ENCODE measurements at regions not wholly inside any gene's neighbourhood (a gene's known extent, or its start where the extent isn't known, plus 50 kb on each side); places are given as distances from the start of the nearest gene placed in this dataset.

DNA sequence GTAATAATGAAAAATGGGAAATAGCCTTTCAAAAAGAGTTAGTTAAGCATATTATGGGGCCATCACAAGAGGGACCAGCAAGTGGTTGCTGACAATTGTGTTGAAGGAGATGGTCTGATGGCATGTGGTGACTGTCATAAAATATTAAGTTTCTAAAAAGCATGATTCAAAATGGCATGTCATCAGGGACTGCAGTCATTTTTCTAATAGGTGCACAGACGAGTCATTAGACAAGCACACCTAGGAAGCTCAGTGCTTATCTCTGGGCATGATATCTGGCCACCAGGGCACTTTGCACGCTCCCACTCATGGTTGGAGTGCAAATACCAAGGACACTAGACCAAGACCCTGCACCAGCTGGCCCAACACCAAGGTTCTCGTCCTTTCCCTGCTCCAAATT, 226.5 kb downstream of the ANKRD60 start:
- Histone ChIP-seq H3K9me3 (replicated peaks) (no peaks in the 10 kb centered on the region), H3K4me3 (no peak overlapping the region), H3K36me3 (no peaks in the 10 kb centered on the region), H3K27me3 (ENCODE audit: low read depth) (peaks cover 16% of the 10 kb centered on the region), H3K27ac (replicated peaks) (no peak overlapping the region), H3K4me1 (peaks cover 21% of the 10 kb centered on the region)
- no peak for DNase-seq
- TF ChIP-seq CTCF (IDR thresholded peaks at IDR 0.05; ENCODE audit: borderline replicate concordance) = no peak
- intact Hi-C loops (cut with micrococcal nuclease) = no loop called here

- H3K9me3 ChIP-seq (replicated peaks) = no peaks in the 10 kb centered on the region
- intact Hi-C loops (cut with micrococcal nuclease) = no loop called here
- TF ChIP-seq CTCF (IDR thresholded peaks at IDR 0.05; ENCODE audit: borderline replicate concordance) = no peak
- H3K27ac ChIP-seq (replicated peaks) = no peak overlapping the region
- DNase-seq = peak; percentile 41
- H3K4me3 ChIP-seq = no peak overlapping the region
- peaks cover 21% of the 10 kb centered on the region for H3K4me1 ChIP-seq
- no peaks in the 10 kb centered on the region for H3K36me3 ChIP-seq
- peaks cover 16% of the 10 kb centered on the region for H3K27me3 ChIP-seq (ENCODE audit: low read depth)
These were observed 227.1 kb downstream of the ANKRD60 start for GRCh38 chr20:58001381-58001780.

DNA sequence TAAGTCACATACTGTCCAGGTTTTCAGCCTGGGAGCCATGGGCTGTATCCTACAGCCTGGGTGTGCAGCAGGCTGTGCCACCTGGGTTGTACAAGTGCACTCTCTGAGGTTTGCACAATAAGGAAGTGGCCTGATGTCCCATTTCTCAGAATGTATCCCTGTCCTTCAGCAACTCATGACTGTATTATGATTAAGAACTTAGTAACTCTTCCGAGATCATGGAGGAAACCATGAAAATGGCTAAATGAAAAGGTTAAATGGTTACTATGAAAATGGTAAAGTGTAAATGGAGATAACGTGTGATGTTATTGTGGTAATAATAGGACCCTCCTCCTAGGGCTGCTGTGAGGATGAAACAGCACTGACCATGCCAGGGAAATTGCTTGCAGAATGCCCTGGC, 227.6 kb downstream of the ANKRD60 start:
- Histone ChIP-seq H3K4me1 (peaks cover 25% of the 10 kb centered on the region), H3K9me3 (replicated peaks) (no peaks in the 10 kb centered on the region), H3K27me3 (ENCODE audit: low read depth) (peaks cover 16% of the 10 kb centered on the region), H3K27ac (replicated peaks) (no peak overlapping the region), H3K36me3 (no peaks in the 10 kb centered on the region), H3K4me3 (no peak overlapping the region)
- TF ChIP-seq CTCF (IDR thresholded peaks at IDR 0.05; ENCODE audit: borderline replicate concordance) = no peak
- DNase-seq = no peak
- intact Hi-C loops (cut with micrococcal nuclease) = no loop called here

DNA sequence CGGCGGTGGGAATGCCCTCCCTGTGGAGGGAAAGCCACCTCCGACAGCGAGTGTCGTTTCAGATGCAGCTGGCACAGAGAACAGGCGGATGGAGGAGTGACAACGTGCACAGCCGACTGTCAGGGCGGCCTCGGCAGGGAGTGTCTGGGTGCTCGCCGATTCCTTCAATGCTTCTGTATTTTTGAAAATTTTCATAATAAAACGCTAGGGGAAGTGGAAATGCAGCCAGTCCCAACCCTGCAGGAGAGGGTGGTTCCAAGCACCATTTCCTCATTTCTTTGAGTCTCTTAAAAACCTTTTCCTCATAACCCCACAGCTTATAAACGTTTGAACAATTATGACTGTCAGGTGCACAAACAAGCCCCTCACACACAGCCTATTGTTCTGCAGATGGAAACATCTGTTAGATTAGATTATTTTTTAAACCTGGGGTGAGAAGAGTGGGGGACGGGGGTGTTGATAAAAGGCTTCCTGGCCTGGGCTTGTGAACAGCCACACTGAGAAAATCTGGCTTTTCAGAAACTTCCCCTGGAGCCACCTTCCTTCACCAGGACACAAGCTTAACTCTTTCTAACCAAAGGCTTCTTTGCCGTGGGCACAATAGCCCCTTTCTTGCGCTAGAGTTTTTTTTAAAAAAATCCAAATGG, 228.9 kb downstream of the ANKRD60 start:
- no peaks in the 10 kb centered on the region for H3K9me3 ChIP-seq (replicated peaks)
- H3K27me3 ChIP-seq (ENCODE audit: low read depth) = peaks cover 16% of the 10 kb centered on the region
- peak overlapping the region; percentile 70 for H3K27ac ChIP-seq (replicated peaks)
- peaks cover 27% of the 10 kb centered on the region for H3K4me1 ChIP-seq
- intact Hi-C loops (cut with micrococcal nuclease) = no loop called here
- no peaks in the 10 kb centered on the region for H3K36me3 ChIP-seq
- TF ChIP-seq CTCF (IDR thresholded peaks at IDR 0.05; ENCODE audit: borderline replicate concordance) = no peak
- DNase-seq = peak; percentile 29
- H3K4me3 ChIP-seq = peak overlapping the region; percentile 35

- Histone ChIP-seq H3K27ac (replicated peaks) (peak overlapping the region; percentile 70), H3K36me3 (no peaks in the 10 kb centered on the region), H3K4me3 (peak overlapping the region; percentile 35), H3K27me3 (ENCODE audit: low read depth) (peaks cover 16% of the 10 kb centered on the region), H3K4me1 (peaks cover 27% of the 10 kb centered on the region), H3K9me3 (replicated peaks) (no peaks in the 10 kb centered on the region)
- no peak for TF ChIP-seq CTCF (IDR thresholded peaks at IDR 0.05; ENCODE audit: borderline replicate concordance)
- no peak for DNase-seq
- intact Hi-C loops (cut with micrococcal nuclease) = no loop called here
These were observed 229.4 kb downstream of the ANKRD60 start for GRCh38 chr20:57998981-57999464.

All from left ventricle myocardium inferior (tissue), 1 donor.